HG03457 (cell line): ENCODE measurements at regions not wholly inside any gene's neighbourhood (a gene's known extent, or its start where the extent isn't known, plus 50 kb on each side); places are given as distances from the start of the nearest gene placed in this dataset.

Source experiments
- ATAC-seq: cut with Tn5 transposase; IDR thresholded peaks from one replicate; pipeline ENCODE4 v1.9.1; 2021; ENCODE audit warnings: moderate number of reproducible peaks; ENCODE audit not compliant: unreplicated experiment

- no peak for ATAC-seq
Observed at GRCh38 chr1:72365693-72366092, 83.4 kb upstream of the NEGR1 start.

- no peak for ATAC-seq
Observed at GRCh38 chr1:72362538-72362937, 80.2 kb upstream of the NEGR1 start.

GRCh38 chr1:72357411-72357810 is 75.1 kb upstream of the NEGR1 start:
- no peak for ATAC-seq

GRCh38 chr1:72355899-72356298 is 73.6 kb upstream of the NEGR1 start:
- ATAC-seq: no peak

GRCh38 chr1:72341661-72342060 is 59.3 kb upstream of the NEGR1 start:
- ATAC-seq: no peak

- no peak for ATAC-seq
Observed at GRCh38 chr1:72336776-72337175, 54.4 kb upstream of the NEGR1 start.
